G401 (cell line): ENCODE measurements at regions not wholly inside any gene's neighbourhood (a gene's known extent, or its start where the extent isn't known, plus 50 kb on each side); places are given as distances from the start of the nearest gene placed in this dataset.

Experiments
- DNase-seq: peaks from one replicate; pipeline ENCODE4 v3.0.0-alpha.2; 2015; ENCODE audit warnings: low spot score
- in situ Hi-C: cut with HindIII; loops from 2 replicates; pipeline ENCODE4 v1.10.0; 2016; ENCODE audit warnings: low sequenced_read_pairs, mixed read lengths

GRCh38 chr1:106677721-106678120 lies 378.8 kb upstream of the PRMT6 start:
- in situ Hi-C loops: no loop called here
- DNase-seq: peak; percentile 42

- in situ Hi-C loops: no loop called here
- peak; percentile 47 for DNase-seq
These were observed 378.0 kb upstream of the PRMT6 start for GRCh38 chr1:106678279-106679050.

GRCh38 chr1:106680216-106680615 lies 376.3 kb upstream of the PRMT6 start:
- DNase-seq: no peak
- in situ Hi-C loops: no loop called here

- in situ Hi-C loops: no loop called here
- DNase-seq: peak; percentile 35
These were observed 375.6 kb upstream of the PRMT6 start for GRCh38 chr1:106680776-106681344.

- in situ Hi-C loops: no loop called here
- DNase-seq: peak; percentile 55
These were observed 374.4 kb upstream of the PRMT6 start for GRCh38 chr1:106681939-106682522.

GRCh38 chr1:106688446-106688845 lies 368.0 kb upstream of the PRMT6 start:
- in situ Hi-C loops: no loop called here
- no peak for DNase-seq

GRCh38 chr1:106698660-106699059 lies 357.8 kb upstream of the PRMT6 start:
- in situ Hi-C loops: no loop called here
- no peak for DNase-seq

GRCh38 chr1:106699433-106699832 lies 357.0 kb upstream of the PRMT6 start:
- in situ Hi-C loops: no loop called here
- DNase-seq: no peak

GRCh38 chr1:106700211-106700610 lies 356.3 kb upstream of the PRMT6 start:
- no peak for DNase-seq
- in situ Hi-C loops: no loop called here

- in situ Hi-C loops: no loop called here
These were observed 350.5 kb upstream of the PRMT6 start for GRCh38 chr1:106705971-106706370.

GRCh38 chr1:106717591-106717990 lies 338.9 kb upstream of the PRMT6 start:
- in situ Hi-C loops: no loop called here

More at GRCh38 chr1:106705971-106706370, 350.5 kb upstream of the PRMT6 start:
- DNase-seq: no peak

GRCh38 chr1:106721790-106722189 lies 334.7 kb upstream of the PRMT6 start:
- in situ Hi-C loops: no loop called here
- DNase-seq: no peak

More at GRCh38 chr1:106717591-106717990, 338.9 kb upstream of the PRMT6 start:
- DNase-seq: no peak

- in situ Hi-C loops: no loop called here
- DNase-seq: no peak
These were observed 334.0 kb upstream of the PRMT6 start for GRCh38 chr1:106722466-106722865.

- in situ Hi-C loops: no loop called here
- no peak for DNase-seq
These were observed 329.3 kb upstream of the PRMT6 start for GRCh38 chr1:106727171-106727570.

- peak; percentile 61 for DNase-seq
- in situ Hi-C loops: no loop called here
These were observed 309.9 kb upstream of the PRMT6 start for GRCh38 chr1:106746448-106747085.

GRCh38 chr1:106747232-106747631 lies 309.2 kb upstream of the PRMT6 start:
- no peak for DNase-seq
- in situ Hi-C loops: no loop called here

GRCh38 chr1:106747791-106748190 lies 308.7 kb upstream of the PRMT6 start:
- DNase-seq: peak; percentile 49
- in situ Hi-C loops: no loop called here

- peak; percentile 48 for DNase-seq
- in situ Hi-C loops: no loop called here
These were observed 307.9 kb upstream of the PRMT6 start for GRCh38 chr1:106748606-106749005.

- peak; percentile 32 for DNase-seq
- in situ Hi-C loops: no loop called here
These were observed 307.0 kb upstream of the PRMT6 start for GRCh38 chr1:106749491-106749890.

GRCh38 chr1:106749906-106750305 lies 306.6 kb upstream of the PRMT6 start:
- in situ Hi-C loops: no loop called here
- DNase-seq: no peak
